Natural killer cell (primary cell): ENCODE measurements at regions not wholly inside any gene's neighbourhood (a gene's known extent, or its start where the extent isn't known, plus 50 kb on each side); places are given as distances from the start of the nearest gene placed in this dataset.

Source experiments
- ATAC-seq, 3 donors: fragments of 150-1000 bp in 2 of 3; fragments of 200-7000 bp in 1 of 3; cut with Tn5 transposase; 1 replicate in 1 of 3; 2 replicates in 2 of 3; pipeline ENCODE4 v1.10.0; 2021; ENCODE audit warnings: mild to moderate bottlenecking in 2 of 3, moderate library complexity in 2 of 3
- DNase-seq, 2 donors: peaks; one replicate each; pipeline versions ENCODE4 v3.0.0 to v3.0.0-alpha.2; 2013 to 2021; ENCODE audit warnings: mixed read lengths in 1 of 2
- H3K27ac ChIP-seq: one replicate; pipeline ENCODE4 v1.5.1; 2013; ENCODE audit warnings: mild to moderate bottlenecking, low read length
- H3K27me3 ChIP-seq: one replicate; pipeline ENCODE4 v1.6.1; 2013; ENCODE audit warnings: low read length; ENCODE audit not compliant: control insufficient read depth, insufficient read depth
- H3K36me3 ChIP-seq: one replicate; pipeline ENCODE4 v1.6.1; 2013; ENCODE audit warnings: low read length; ENCODE audit not compliant: control insufficient read depth, insufficient read depth
- H3K4me1 ChIP-seq: one replicate; pipeline ENCODE4 v1.6.1; 2013; ENCODE audit warnings: low read length; ENCODE audit not compliant: control insufficient read depth, insufficient read depth
- H3K4me3 ChIP-seq: one replicate; pipeline ENCODE4 v1.5.1; 2013; ENCODE audit warnings: low read length
- H3K9me3 ChIP-seq: one replicate; pipeline ENCODE4 v1.6.1; 2013; ENCODE audit warnings: low read length; ENCODE audit not compliant: control insufficient read depth, insufficient read depth
- H3K27ac Mint-ChIP-seq, 2 donors: one replicate each; pipeline ENCODE4 v1.8.0; 2022; ENCODE audit warnings: mild to moderate bottlenecking in 2 of 2, mixed read lengths in 2 of 2, moderate library complexity in 1 of 2
- H3K27me3 Mint-ChIP-seq, 2 donors: one replicate each; pipeline ENCODE4 v1.8.0; 2022; ENCODE audit warnings: low read depth in 2 of 2, mixed read lengths in 2 of 2
- H3K36me3 Mint-ChIP-seq: one replicate; pipeline ENCODE4 v1.8.0; 2022; ENCODE audit warnings: mixed read lengths
- H3K4me1 Mint-ChIP-seq, 2 donors: one replicate each; pipeline ENCODE4 v1.8.0; 2022; ENCODE audit warnings: mixed read lengths in 2 of 2
- H3K4me3 Mint-ChIP-seq: one replicate; pipeline ENCODE4 v1.8.0; 2022; ENCODE audit warnings: mild to moderate bottlenecking, moderate library complexity, mixed read lengths
- H3K9me3 Mint-ChIP-seq, 2 donors: one replicate each; pipeline ENCODE4 v1.8.0; 2022; ENCODE audit warnings: mixed read lengths in 2 of 2
- WGBS: methylation state at CpG from one replicate; pipeline ENCODE4 v1.1.7; 2013; ENCODE audit warnings: missing lambda C conversion rate; ENCODE audit not compliant: insufficient coverage; 5-methylcytosine and 5-hydroxymethylcytosine counted together
- intact Hi-C: fragments of 100-400 bp; cut with micrococcal nuclease; formaldehyde crosslinking; loops from one replicate; pipeline ENCODE4 v1.14.2; 2022
- TF ChIP-seq, protein P1 (sequence below): fragments of 200-600 bp; IDR thresholded peaks from one replicate; pipeline ENCODE4 v1.8.0; 2022; ENCODE audit warnings: antibody characterized with exemption

DNA sequence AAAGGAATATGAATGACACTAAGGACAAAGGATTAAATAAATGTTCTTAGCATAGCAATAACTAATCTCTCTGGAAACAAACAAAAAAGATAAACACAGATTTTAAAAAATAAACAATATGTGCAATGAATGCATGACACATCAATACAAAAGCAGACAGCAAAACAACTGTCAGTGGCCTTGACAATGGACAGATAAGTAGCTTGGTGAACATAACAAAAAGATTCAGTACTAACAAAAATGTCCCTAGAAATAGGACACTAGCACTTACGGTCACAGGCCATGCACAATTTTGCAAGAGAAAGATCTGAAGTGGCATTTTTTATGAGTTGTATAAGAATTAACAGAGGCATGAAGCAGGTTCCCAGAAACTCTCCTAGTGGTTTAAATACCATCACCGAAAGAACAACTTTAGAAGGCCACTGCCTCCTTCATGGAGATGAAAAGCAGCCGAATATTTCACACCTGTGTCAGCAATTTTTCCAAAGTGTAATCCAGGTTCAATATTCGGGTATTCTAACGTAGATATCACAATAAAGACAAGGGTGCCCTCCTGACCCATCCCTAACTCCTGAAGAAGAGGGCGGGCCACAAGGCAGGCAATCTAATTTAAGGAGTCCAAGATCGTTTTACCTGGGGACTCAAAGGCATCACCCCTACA, 231.3 kb upstream of the MKLN1 start:
- H3K36me3 Mint-ChIP-seq, result no peaks in the 10 kb centered on the region
- H3K27ac Mint-ChIP-seq, result peak overlapping the region; percentile 30 to 94

DNA sequence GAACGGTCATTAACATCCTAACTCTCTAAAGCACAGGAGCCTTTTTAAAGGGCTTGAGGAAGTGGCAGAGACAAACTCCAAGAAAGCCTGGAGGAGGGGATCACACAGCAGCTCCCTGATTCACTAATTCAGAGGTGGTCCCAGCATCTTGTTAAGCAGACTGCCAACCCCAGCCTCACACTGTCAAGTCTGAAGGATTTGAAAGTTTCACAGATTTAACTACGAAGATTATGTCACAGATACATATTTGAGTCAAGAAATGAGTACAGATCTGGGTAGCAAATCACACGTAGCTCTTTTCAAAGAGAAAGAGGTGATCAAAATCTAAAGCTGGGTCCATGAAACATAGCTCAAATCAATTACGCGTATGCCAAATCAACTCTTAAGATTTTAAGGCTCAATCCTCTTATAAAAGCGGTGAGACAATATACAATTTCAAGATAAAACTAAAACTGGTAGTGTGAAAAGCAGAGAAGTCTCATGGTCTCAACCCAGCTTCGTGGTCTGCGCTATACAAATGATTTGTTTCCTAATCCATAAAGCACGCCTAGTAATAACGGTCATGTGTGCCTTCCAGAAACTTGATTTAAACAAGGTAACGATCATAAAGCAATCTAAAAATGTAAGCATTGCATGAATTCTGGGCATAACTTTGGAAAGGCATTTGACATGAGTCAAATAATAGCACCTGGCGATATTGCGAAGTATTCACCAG, 229.9 kb upstream of the MKLN1 start:
- no peaks in the 10 kb centered on the region for H3K36me3 Mint-ChIP-seq
- TF ChIP-seq, protein P1, sequence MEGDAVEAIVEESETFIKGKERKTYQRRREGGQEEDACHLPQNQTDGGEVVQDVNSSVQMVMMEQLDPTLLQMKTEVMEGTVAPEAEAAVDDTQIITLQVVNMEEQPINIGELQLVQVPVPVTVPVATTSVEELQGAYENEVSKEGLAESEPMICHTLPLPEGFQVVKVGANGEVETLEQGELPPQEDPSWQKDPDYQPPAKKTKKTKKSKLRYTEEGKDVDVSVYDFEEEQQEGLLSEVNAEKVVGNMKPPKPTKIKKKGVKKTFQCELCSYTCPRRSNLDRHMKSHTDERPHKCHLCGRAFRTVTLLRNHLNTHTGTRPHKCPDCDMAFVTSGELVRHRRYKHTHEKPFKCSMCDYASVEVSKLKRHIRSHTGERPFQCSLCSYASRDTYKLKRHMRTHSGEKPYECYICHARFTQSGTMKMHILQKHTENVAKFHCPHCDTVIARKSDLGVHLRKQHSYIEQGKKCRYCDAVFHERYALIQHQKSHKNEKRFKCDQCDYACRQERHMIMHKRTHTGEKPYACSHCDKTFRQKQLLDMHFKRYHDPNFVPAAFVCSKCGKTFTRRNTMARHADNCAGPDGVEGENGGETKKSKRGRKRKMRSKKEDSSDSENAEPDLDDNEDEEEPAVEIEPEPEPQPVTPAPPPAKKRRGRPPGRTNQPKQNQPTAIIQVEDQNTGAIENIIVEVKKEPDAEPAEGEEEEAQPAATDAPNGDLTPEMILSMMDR, result no peak
- Histone ChIP-seq H3K9me3 (no peaks in the 10 kb centered on the region), H3K4me1 (peaks cover 47% of the 10 kb centered on the region), H3K36me3 (peaks cover 9% of the 10 kb centered on the region), H3K4me3 (no peak overlapping the region), H3K27ac (no peak overlapping the region), H3K27me3 (no peaks in the 10 kb centered on the region)
- peak overlapping the region; percentile 16 to 94 for H3K27ac Mint-ChIP-seq
- peak overlapping the region; percentile 25 for H3K4me3 Mint-ChIP-seq
- intact Hi-C loops, result no loop called here
- no peak for ATAC-seq
- no peaks in the 10 kb centered on the region for H3K27me3 Mint-ChIP-seq
- H3K4me1 Mint-ChIP-seq, result peaks cover 86 to 87% of the 10 kb centered on the region in 2 donors
- no peaks in the 10 kb centered on the region for H3K9me3 Mint-ChIP-seq
- WGBS, result 83% methylated on average over 10 of the region's 13 CpGs
- no peak for DNase-seq

More for the DNA sequence above, 231.3 kb upstream of the MKLN1 start:
- no peak for ATAC-seq
- peak in 1 of 2 donors; percentile 18 for DNase-seq
- H3K36me3 ChIP-seq, result peaks cover 7% of the 10 kb centered on the region
- H3K4me1 ChIP-seq, result peaks cover 46% of the 10 kb centered on the region
- H3K9me3 Mint-ChIP-seq, result no peaks in the 10 kb centered on the region
- no peaks in the 10 kb centered on the region for H3K27me3 ChIP-seq
- H3K4me3 Mint-ChIP-seq, result peak overlapping the region; percentile 25
- TF ChIP-seq, protein P1, result no peak
- peaks cover 86 to 87% of the 10 kb centered on the region in 2 donors for H3K4me1 Mint-ChIP-seq
- no peaks in the 10 kb centered on the region for H3K27me3 Mint-ChIP-seq
- no peaks in the 10 kb centered on the region for H3K9me3 ChIP-seq
- H3K27ac ChIP-seq, result no peak overlapping the region
- 91% methylated on average over 7 of the region's 7 CpGs for WGBS
- no peak overlapping the region for H3K4me3 ChIP-seq
- intact Hi-C loops, result no loop called here

GRCh38 chr7:131098527-131098926, 229.1 kb upstream of the MKLN1 start:
- Mint-ChIP-seq H3K9me3 (no peaks in the 10 kb centered on the region), H3K4me1 (peaks cover 87 to 93% of the 10 kb centered on the region in 2 donors), H3K4me3 (peak overlapping the region; percentile 36), H3K27me3 (no peaks in the 10 kb centered on the region), H3K27ac (peak overlapping the region; percentile 49 to 94), H3K36me3 (no peaks in the 10 kb centered on the region)
- 95% methylated on average over 3 of the region's 3 CpGs for WGBS
- H3K9me3 ChIP-seq, result no peaks in the 10 kb centered on the region
- TF ChIP-seq, protein P1, result no peak
- intact Hi-C loops, result no loop called here
- H3K4me1 ChIP-seq, result peaks cover 46% of the 10 kb centered on the region
- H3K27ac ChIP-seq, result no peak overlapping the region
- DNase-seq (no peak), ATAC-seq (no peak)
- no peak overlapping the region for H3K4me3 ChIP-seq
- no peaks in the 10 kb centered on the region for H3K27me3 ChIP-seq
- H3K36me3 ChIP-seq, result peaks cover 9% of the 10 kb centered on the region
